ENCODE measurements at regions not wholly inside any gene's neighbourhood (a gene's known extent, or its start where the extent isn't known, plus 50 kb on each side); places are given as distances from the start of the nearest gene placed in this dataset.

GRCh38 chr1:187838335-187839293 is 1009.9 kb downstream of the PLA2G4A start:
- H3K9me2 ChIP-seq (ENCODE audit: insufficient read depth, low read length) = no peaks in the 10 kb centered on the region
- H2AFZ ChIP-seq (ENCODE audit: low read depth, low read length) = no peak overlapping the region
- no peak overlapping the region for H3K4me3 ChIP-seq (ENCODE audit: low read length)
- TF ChIP-seq POLR2AphosphoS5 (IDR thresholded peaks at IDR 0.05) (no peak), RAD21 (conservative IDR thresholded peaks at IDR 0.05) (no peak), SMC3 (conservative IDR thresholded peaks at IDR 0.05; ENCODE audit: poor library complexity) (no peak), TAF1 (IDR thresholded peaks at IDR 0.05; ENCODE audit: low read depth) (no peak)
- no peaks in the 10 kb centered on the region for H3K27me3 ChIP-seq (ENCODE audit: insufficient read depth, low read depth, low read length)
- H3K4me2 ChIP-seq (ENCODE audit: low read length) = no peak overlapping the region
- H3K79me2 ChIP-seq (replicated peaks; ENCODE audit: insufficient read depth, low read length) = no peaks in the 10 kb centered on the region
- H3K9me3 ChIP-seq (ENCODE audit: low read length) = peaks cover 3% of the 10 kb centered on the region
- no peaks in the 10 kb centered on the region for H3F3A ChIP-seq (ENCODE audit: insufficient read depth, low read length, poor library complexity, severe bottlenecking)
- no peaks in the 10 kb centered on the region for H3K36me3 ChIP-seq (ENCODE audit: insufficient read depth, low read length)
- no peaks in the 10 kb centered on the region for H4K20me1 ChIP-seq (ENCODE audit: insufficient read depth)
- H3K9ac ChIP-seq (ENCODE audit: low read length) = no peak overlapping the region
- no peak overlapping the region for H3K27ac ChIP-seq (ENCODE audit: low read length)

GRCh38 chr1:187839873-187840272 is 1011.1 kb downstream of the PLA2G4A start:
- Histone ChIP-seq H3K79me2 (replicated peaks; ENCODE audit: insufficient read depth, low read length) (no peaks in the 10 kb centered on the region), H4K20me1 (ENCODE audit: insufficient read depth) (no peaks in the 10 kb centered on the region), H3K27ac (ENCODE audit: low read length) (no peak overlapping the region), H2AFZ (ENCODE audit: low read depth, low read length) (no peak overlapping the region), H3K9me3 (ENCODE audit: low read length) (peaks cover 3% of the 10 kb centered on the region), H3K4me2 (ENCODE audit: low read length) (no peak overlapping the region), H3F3A (ENCODE audit: insufficient read depth, low read length, poor library complexity, severe bottlenecking) (no peaks in the 10 kb centered on the region), H3K9me2 (ENCODE audit: insufficient read depth, low read length) (no peaks in the 10 kb centered on the region), H3K27me3 (ENCODE audit: insufficient read depth, low read depth, low read length) (no peaks in the 10 kb centered on the region), H3K36me3 (ENCODE audit: insufficient read depth, low read length) (no peaks in the 10 kb centered on the region), H3K9ac (ENCODE audit: low read length) (no peak overlapping the region), H3K4me3 (ENCODE audit: low read length) (no peak overlapping the region)
- TF ChIP-seq, protein P1, sequence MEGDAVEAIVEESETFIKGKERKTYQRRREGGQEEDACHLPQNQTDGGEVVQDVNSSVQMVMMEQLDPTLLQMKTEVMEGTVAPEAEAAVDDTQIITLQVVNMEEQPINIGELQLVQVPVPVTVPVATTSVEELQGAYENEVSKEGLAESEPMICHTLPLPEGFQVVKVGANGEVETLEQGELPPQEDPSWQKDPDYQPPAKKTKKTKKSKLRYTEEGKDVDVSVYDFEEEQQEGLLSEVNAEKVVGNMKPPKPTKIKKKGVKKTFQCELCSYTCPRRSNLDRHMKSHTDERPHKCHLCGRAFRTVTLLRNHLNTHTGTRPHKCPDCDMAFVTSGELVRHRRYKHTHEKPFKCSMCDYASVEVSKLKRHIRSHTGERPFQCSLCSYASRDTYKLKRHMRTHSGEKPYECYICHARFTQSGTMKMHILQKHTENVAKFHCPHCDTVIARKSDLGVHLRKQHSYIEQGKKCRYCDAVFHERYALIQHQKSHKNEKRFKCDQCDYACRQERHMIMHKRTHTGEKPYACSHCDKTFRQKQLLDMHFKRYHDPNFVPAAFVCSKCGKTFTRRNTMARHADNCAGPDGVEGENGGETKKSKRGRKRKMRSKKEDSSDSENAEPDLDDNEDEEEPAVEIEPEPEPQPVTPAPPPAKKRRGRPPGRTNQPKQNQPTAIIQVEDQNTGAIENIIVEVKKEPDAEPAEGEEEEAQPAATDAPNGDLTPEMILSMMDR (IDR thresholded peaks at IDR 0.05; ENCODE audit: poor library complexity, severe bottlenecking) = no peak
- TF ChIP-seq MXI1 (conservative IDR thresholded peaks at IDR 0.05; ENCODE audit: poor library complexity, severe bottlenecking) (no peak), POLR2AphosphoS5 (IDR thresholded peaks at IDR 0.05) (no peak), TAF1 (IDR thresholded peaks at IDR 0.05; ENCODE audit: low read depth) (no peak), RAD21 (conservative IDR thresholded peaks at IDR 0.05) (no peak), REST (IDR thresholded peaks at IDR 0.05; ENCODE audit: borderline replicate concordance) (no peak), EZH2 (IDR thresholded peaks at IDR 0.05; ENCODE audit: borderline replicate concordance, insufficient read depth, low read length, poor library complexity, severe bottlenecking) (no peak), EP300 (conservative IDR thresholded peaks at IDR 0.05; ENCODE audit: poor library complexity, severe bottlenecking) (no peak), SMC3 (conservative IDR thresholded peaks at IDR 0.05; ENCODE audit: poor library complexity) (no peak)
